Natural killer cell (primary cell): ENCODE measurements at regions not wholly inside any gene's neighbourhood (a gene's known extent, or its start where the extent isn't known, plus 50 kb on each side); places are given as distances from the start of the nearest gene placed in this dataset.

Experiments used
- ATAC-seq, 3 donors: fragments of 150-1000 bp in 2 of 3; fragments of 200-7000 bp in 1 of 3; cut with Tn5 transposase; 1 replicate in 1 of 3; 2 replicates in 2 of 3; pipeline ENCODE4 v1.10.0; 2021; ENCODE audit warnings: mild to moderate bottlenecking in 2 of 3, moderate library complexity in 2 of 3
- DNase-seq, 2 donors: peaks; one replicate each; pipeline versions ENCODE4 v3.0.0 to v3.0.0-alpha.2; 2013 to 2021; ENCODE audit warnings: mixed read lengths in 1 of 2
- H3K27ac ChIP-seq: one replicate; pipeline ENCODE4 v1.5.1; 2013; ENCODE audit warnings: mild to moderate bottlenecking, low read length
- H3K27me3 ChIP-seq: one replicate; pipeline ENCODE4 v1.6.1; 2013; ENCODE audit warnings: low read length; ENCODE audit not compliant: control insufficient read depth, insufficient read depth
- H3K36me3 ChIP-seq: one replicate; pipeline ENCODE4 v1.6.1; 2013; ENCODE audit warnings: low read length; ENCODE audit not compliant: control insufficient read depth, insufficient read depth
- H3K4me1 ChIP-seq: one replicate; pipeline ENCODE4 v1.6.1; 2013; ENCODE audit warnings: low read length; ENCODE audit not compliant: control insufficient read depth, insufficient read depth
- H3K4me3 ChIP-seq: one replicate; pipeline ENCODE4 v1.5.1; 2013; ENCODE audit warnings: low read length
- H3K9me3 ChIP-seq: one replicate; pipeline ENCODE4 v1.6.1; 2013; ENCODE audit warnings: low read length; ENCODE audit not compliant: control insufficient read depth, insufficient read depth
- H3K27ac Mint-ChIP-seq, 2 donors: one replicate each; pipeline ENCODE4 v1.8.0; 2022; ENCODE audit warnings: mild to moderate bottlenecking in 2 of 2, mixed read lengths in 2 of 2, moderate library complexity in 1 of 2
- H3K27me3 Mint-ChIP-seq, 2 donors: one replicate each; pipeline ENCODE4 v1.8.0; 2022; ENCODE audit warnings: low read depth in 2 of 2, mixed read lengths in 2 of 2
- H3K36me3 Mint-ChIP-seq: one replicate; pipeline ENCODE4 v1.8.0; 2022; ENCODE audit warnings: mixed read lengths
- H3K4me1 Mint-ChIP-seq, 2 donors: one replicate each; pipeline ENCODE4 v1.8.0; 2022; ENCODE audit warnings: mixed read lengths in 2 of 2
- H3K4me3 Mint-ChIP-seq: one replicate; pipeline ENCODE4 v1.8.0; 2022; ENCODE audit warnings: mild to moderate bottlenecking, moderate library complexity, mixed read lengths
- H3K9me3 Mint-ChIP-seq, 2 donors: one replicate each; pipeline ENCODE4 v1.8.0; 2022; ENCODE audit warnings: mixed read lengths in 2 of 2
- CTCF ChIP-seq: fragments of 200-600 bp; IDR thresholded peaks from one replicate; pipeline ENCODE4 v1.8.0; 2022; ENCODE audit warnings: antibody characterized with exemption
- WGBS: methylation state at CpG from one replicate; pipeline ENCODE4 v1.1.7; 2013; ENCODE audit warnings: missing lambda C conversion rate; ENCODE audit not compliant: insufficient coverage; 5-methylcytosine and 5-hydroxymethylcytosine counted together
- intact Hi-C: fragments of 100-400 bp; cut with micrococcal nuclease; formaldehyde crosslinking; loops from one replicate; pipeline ENCODE4 v1.14.2; 2022

DNA sequence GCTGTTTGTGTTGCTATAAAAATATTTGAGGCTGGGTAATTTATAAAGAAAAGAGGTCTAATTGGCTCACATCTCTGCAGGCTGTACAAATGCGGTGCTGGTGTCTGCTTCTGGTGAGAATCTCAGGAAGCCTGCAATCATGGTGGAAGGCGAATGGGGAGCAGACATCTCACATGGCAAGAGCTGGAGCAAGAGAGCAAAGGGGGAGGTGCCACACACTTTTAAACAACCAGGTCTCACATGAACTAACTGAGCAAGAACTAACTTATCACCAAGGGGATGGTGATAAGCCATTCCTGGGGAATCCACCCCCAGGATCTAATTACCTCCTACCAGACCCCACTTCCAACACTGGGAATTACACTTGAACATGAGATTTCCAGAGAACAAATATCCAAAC lies 300.7 kb upstream of the MDGA2 start:
- WGBS, result 79% methylated on average over 2 of the region's 2 CpGs
- Mint-ChIP-seq H3K36me3 (no peaks in the 10 kb centered on the region), H3K4me3 (no peak overlapping the region), H3K4me1 (no peaks in the 10 kb centered on the region), H3K27ac (no peak overlapping the region), H3K27me3 (no peaks in the 10 kb centered on the region), H3K9me3 (peaks cover 16 to 20% of the 10 kb centered on the region in 2 donors)
- Histone ChIP-seq H3K36me3 (no peaks in the 10 kb centered on the region), H3K4me3 (no peak overlapping the region), H3K27ac (no peak overlapping the region), H3K27me3 (no peaks in the 10 kb centered on the region), H3K4me1 (no peaks in the 10 kb centered on the region), H3K9me3 (peaks cover 4% of the 10 kb centered on the region)
- TF ChIP-seq CTCF, result no peak
- no peak for DNase-seq
- no peak for ATAC-seq
- intact Hi-C loops, result no loop called here

GRCh38 chr14:47966076-47966810 lies 290.8 kb upstream of the MDGA2 start:
- H3K27me3 ChIP-seq, result no peaks in the 10 kb centered on the region
- H3K27ac ChIP-seq, result no peak overlapping the region
- intact Hi-C loops, result no loop called here
- no peaks in the 10 kb centered on the region for H3K36me3 ChIP-seq
- peaks cover 5% of the 10 kb centered on the region for H3K36me3 Mint-ChIP-seq
- peaks cover 17 to 23% of the 10 kb centered on the region in 2 donors for H3K9me3 Mint-ChIP-seq
- H3K4me1 Mint-ChIP-seq, result no peaks in the 10 kb centered on the region
- no peak for DNase-seq
- WGBS, result 83% methylated on average over 1 of the region's 2 CpGs
- no peak overlapping the region for H3K27ac Mint-ChIP-seq
- no peak for TF ChIP-seq CTCF
- H3K9me3 ChIP-seq, result no peaks in the 10 kb centered on the region
- no peak for ATAC-seq
- H3K4me1 ChIP-seq, result no peaks in the 10 kb centered on the region
- H3K4me3 Mint-ChIP-seq, result no peak overlapping the region
- H3K27me3 Mint-ChIP-seq, result no peaks in the 10 kb centered on the region
- H3K4me3 ChIP-seq, result no peak overlapping the region

DNA sequence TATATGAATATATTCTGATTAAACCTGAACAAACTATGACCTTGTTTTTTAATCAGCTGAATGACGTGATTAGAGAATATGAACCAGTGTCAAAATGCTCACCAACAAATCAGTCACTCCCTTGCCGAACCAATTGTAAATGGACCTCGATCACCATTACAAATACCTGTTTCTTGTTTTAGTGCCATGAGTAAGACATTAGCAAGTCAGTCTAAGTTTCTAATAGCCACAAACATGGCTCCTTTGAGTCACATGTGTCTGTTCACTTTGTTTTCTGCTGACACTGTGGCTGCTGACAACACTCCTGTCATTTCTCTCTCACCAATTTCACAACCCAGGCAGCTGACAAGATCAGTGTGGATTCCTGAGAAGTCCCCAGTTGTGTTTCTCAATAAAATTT lies 286.2 kb upstream of the MDGA2 start:
- Mint-ChIP-seq H3K4me1 (no peaks in the 10 kb centered on the region), H3K27me3 (no peaks in the 10 kb centered on the region), H3K4me3 (no peak overlapping the region), H3K27ac (no peak overlapping the region), H3K36me3 (no peaks in the 10 kb centered on the region), H3K9me3 (peaks cover 11 to 15% of the 10 kb centered on the region in 2 donors)
- Histone ChIP-seq H3K36me3 (no peaks in the 10 kb centered on the region), H3K4me1 (no peaks in the 10 kb centered on the region), H3K9me3 (no peaks in the 10 kb centered on the region), H3K27ac (no peak overlapping the region), H3K27me3 (no peaks in the 10 kb centered on the region), H3K4me3 (no peak overlapping the region)
- DNase-seq (no peak), ATAC-seq (no peak)
- intact Hi-C loops, result no loop called here
- TF ChIP-seq CTCF, result no peak
- WGBS, result 94% methylated on average over 3 of the region's 3 CpGs

DNA sequence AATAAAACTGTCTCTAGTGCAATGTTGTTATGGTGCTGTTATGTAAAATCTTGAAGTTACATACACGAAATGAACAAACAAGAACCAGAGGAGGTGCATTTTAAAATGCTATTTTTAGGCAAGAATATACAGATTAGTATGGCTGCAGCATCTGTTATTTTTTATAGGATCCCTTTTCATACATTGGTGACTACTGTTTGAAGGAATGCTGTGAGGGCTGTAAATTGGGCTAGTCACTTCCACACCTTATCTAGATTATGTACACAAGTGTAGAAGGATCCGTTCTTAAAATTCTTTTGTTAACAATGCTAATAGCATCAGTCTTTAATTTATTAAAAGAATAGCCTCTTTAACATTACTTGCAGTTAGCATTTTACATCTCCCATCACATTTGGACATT lies 284.3 kb upstream of the MDGA2 start:
- no peak for TF ChIP-seq CTCF
- Histone ChIP-seq H3K4me1 (no peaks in the 10 kb centered on the region), H3K4me3 (no peak overlapping the region), H3K36me3 (no peaks in the 10 kb centered on the region), H3K27me3 (no peaks in the 10 kb centered on the region), H3K9me3 (no peaks in the 10 kb centered on the region), H3K27ac (no peak overlapping the region)
- Mint-ChIP-seq H3K27ac (no peak overlapping the region), H3K9me3 (peaks cover 8 to 13% of the 10 kb centered on the region in 2 donors), H3K4me3 (no peak overlapping the region), H3K4me1 (no peaks in the 10 kb centered on the region), H3K27me3 (no peaks in the 10 kb centered on the region), H3K36me3 (no peaks in the 10 kb centered on the region)
- 57% methylated on average over 1 of the region's 2 CpGs for WGBS
- DNase-seq, result no peak
- intact Hi-C loops, result no loop called here
- no peak for ATAC-seq
